ENCODE measurements at regions not wholly inside any gene's neighbourhood (a gene's known extent, or its start where the extent isn't known, plus 50 kb on each side); places are given as distances from the start of the nearest gene placed in this dataset.

DNA sequence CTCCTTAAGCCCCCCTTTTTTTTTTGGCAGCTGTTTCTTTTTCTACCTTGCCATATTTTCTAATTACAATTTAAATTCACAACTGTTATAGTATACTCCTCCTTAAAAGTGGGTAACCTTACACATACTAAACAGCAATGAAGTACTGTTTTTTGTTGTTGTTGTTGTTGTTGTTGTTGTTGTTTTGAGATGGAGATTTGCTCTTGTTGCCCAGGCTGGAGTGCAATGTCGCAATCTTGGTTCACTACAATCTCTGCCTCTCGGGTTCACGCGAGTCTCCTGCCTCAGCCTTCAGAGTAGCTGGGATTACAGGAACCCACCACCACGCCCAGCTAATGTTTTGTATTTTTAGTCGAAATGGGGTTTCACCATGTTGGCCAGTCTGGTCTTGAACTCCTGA is 669.1 kb upstream of the CDH6 start:
- POLR2A ChIA-PET = no interaction called here

DNA sequence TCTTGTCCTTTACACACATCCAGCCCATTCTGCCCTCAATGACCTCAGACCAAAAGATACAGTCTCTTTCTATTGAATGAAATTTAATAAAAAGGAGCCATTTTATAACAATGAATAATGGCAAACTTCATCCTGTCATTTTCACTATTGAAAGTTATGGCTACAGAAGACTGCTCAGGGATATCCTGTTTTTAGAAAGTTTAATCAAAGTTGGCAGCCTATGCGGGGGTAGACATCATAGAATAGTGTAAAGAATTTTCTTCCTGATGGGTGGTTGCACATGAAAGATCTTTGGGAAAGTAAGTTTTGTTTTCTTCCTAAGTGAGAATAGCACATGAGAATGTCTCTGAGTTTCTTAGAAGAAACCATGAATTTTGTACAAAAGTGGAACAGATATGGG is 670.4 kb upstream of the CDH6 start:
- no peak overlapping the region for H2AFZ ChIP-seq (ENCODE audit: low read depth, low read length)
- ChIA-PET CTCF (no interaction called here), POLR2A (no interaction called here)
- H3K4me1 ChIP-seq (ENCODE audit: control insufficient read depth, extremely low read depth, insufficient read depth, low read length) = no peaks in the 10 kb centered on the region
- DNase-seq (ENCODE audit: low read depth, low spot score) (no peak), FAIRE-seq (no peak)
- no peaks in the 10 kb centered on the region for H3K27me3 ChIP-seq (ENCODE audit: control insufficient read depth in 2 of 2, insufficient read depth in 2 of 2, low read length in 2 of 2)
- H3K79me2 ChIP-seq (ENCODE audit: control insufficient read depth, insufficient read depth, low read length) = no peaks in the 10 kb centered on the region
- intact Hi-C loops (cut with micrococcal nuclease) (no loop called here), dilution Hi-C loops (cut with MboI; ENCODE audit: extremely low pct_ligation_motif_present, low sequenced_read_pairs) (no loop called here)
- H3K9me3 ChIP-seq (replicated peaks; ENCODE audit: control insufficient read depth, insufficient read depth, low read length) = peaks cover 4% of the 10 kb centered on the region
- TF ChIP-seq EZH2 (IDR thresholded peaks at IDR 0.05; ENCODE audit: borderline replicate concordance, low read depth, low read length, severe bottlenecking) (no peak), POLR2AphosphoS5 (IDR thresholded peaks at IDR 0.05; ENCODE audit: insufficient read depth, low read depth, low read length) (no peak), GATA2 (IDR thresholded peaks at IDR 0.05; ENCODE audit: insufficient read depth, insufficient read length, low read depth, low read length) (no peak), POLR2A (IDR thresholded peaks at IDR 0.05; ENCODE audit: low read depth, low read length) (no peak), FOS (IDR thresholded peaks at IDR 0.05; ENCODE audit: borderline replicate concordance, insufficient read depth, low read length) (no peak), MYC (IDR thresholded peaks at IDR 0.05; ENCODE audit: low read depth, low read length) (no peak), JUN (IDR thresholded peaks at IDR 0.05; ENCODE audit: borderline replicate concordance, insufficient read depth, insufficient read length, low read depth) (no peak)
- TF ChIP-seq, protein P1, sequence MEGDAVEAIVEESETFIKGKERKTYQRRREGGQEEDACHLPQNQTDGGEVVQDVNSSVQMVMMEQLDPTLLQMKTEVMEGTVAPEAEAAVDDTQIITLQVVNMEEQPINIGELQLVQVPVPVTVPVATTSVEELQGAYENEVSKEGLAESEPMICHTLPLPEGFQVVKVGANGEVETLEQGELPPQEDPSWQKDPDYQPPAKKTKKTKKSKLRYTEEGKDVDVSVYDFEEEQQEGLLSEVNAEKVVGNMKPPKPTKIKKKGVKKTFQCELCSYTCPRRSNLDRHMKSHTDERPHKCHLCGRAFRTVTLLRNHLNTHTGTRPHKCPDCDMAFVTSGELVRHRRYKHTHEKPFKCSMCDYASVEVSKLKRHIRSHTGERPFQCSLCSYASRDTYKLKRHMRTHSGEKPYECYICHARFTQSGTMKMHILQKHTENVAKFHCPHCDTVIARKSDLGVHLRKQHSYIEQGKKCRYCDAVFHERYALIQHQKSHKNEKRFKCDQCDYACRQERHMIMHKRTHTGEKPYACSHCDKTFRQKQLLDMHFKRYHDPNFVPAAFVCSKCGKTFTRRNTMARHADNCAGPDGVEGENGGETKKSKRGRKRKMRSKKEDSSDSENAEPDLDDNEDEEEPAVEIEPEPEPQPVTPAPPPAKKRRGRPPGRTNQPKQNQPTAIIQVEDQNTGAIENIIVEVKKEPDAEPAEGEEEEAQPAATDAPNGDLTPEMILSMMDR (IDR thresholded peaks at IDR 0.05; ENCODE audit: extremely low read depth in 1 of 2, insufficient read depth in 1 of 2, low read depth in 1 of 2, low read length in 2 of 2) = no peak
- TF ChIP-seq, protein P2, sequence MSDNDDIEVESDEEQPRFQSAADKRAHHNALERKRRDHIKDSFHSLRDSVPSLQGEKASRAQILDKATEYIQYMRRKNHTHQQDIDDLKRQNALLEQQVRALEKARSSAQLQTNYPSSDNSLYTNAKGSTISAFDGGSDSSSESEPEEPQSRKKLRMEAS (IDR thresholded peaks at IDR 0.05; ENCODE audit: insufficient read depth, insufficient read length) = no peak
- no peak overlapping the region for H3K4me3 ChIP-seq (replicated peaks in 1 of 3; ENCODE audit: insufficient read depth in 1 of 3, low read depth in 1 of 3, low read length in 3 of 3)
- no peaks in the 10 kb centered on the region for H4K20me1 ChIP-seq (replicated peaks; ENCODE audit: control insufficient read depth, extremely low read depth, insufficient read depth, low read length)
- no peak overlapping the region for H3K9ac ChIP-seq (replicated peaks; ENCODE audit: extremely low read depth, insufficient read depth, low read length)
- no peak overlapping the region for H3K4me2 ChIP-seq (ENCODE audit: insufficient read depth, low read length)
- no peak overlapping the region for H3K27ac ChIP-seq (ENCODE audit: insufficient read depth, low read depth, low read length)
- H3K36me3 ChIP-seq (ENCODE audit: control insufficient read depth in 2 of 2, extremely low read depth in 1 of 2, insufficient read depth in 2 of 2, low read length in 2 of 2) = no peaks in the 10 kb centered on the region
- no peaks in the 10 kb centered on the region for H3K9me1 ChIP-seq (replicated peaks; ENCODE audit: control insufficient read depth, extremely low read depth, insufficient read depth, low read length)
- no TSS peak for BruUV-seq (replicated peaks)

More for the DNA sequence above, 669.1 kb upstream of the CDH6 start:
- CTCF ChIA-PET = no interaction called here
- Histone ChIP-seq H3K36me3 (ENCODE audit: control insufficient read depth in 2 of 2, extremely low read depth in 1 of 2, insufficient read depth in 2 of 2, low read length in 2 of 2) (no peaks in the 10 kb centered on the region), H3K4me2 (ENCODE audit: insufficient read depth, low read length) (no peak overlapping the region), H3K4me3 (replicated peaks in 1 of 3; ENCODE audit: insufficient read depth in 1 of 3, low read depth in 1 of 3, low read length in 3 of 3) (no peak overlapping the region), H3K9me1 (replicated peaks; ENCODE audit: control insufficient read depth, extremely low read depth, insufficient read depth, low read length) (no peaks in the 10 kb centered on the region), H2AFZ (ENCODE audit: low read depth, low read length) (no peak overlapping the region), H3K4me1 (ENCODE audit: control insufficient read depth, extremely low read depth, insufficient read depth, low read length) (no peaks in the 10 kb centered on the region), H3K27ac (ENCODE audit: insufficient read depth, low read depth, low read length) (no peak overlapping the region), H3K27me3 (ENCODE audit: control insufficient read depth in 2 of 2, insufficient read depth in 2 of 2, low read length in 2 of 2) (no peaks in the 10 kb centered on the region), H4K20me1 (replicated peaks; ENCODE audit: control insufficient read depth, extremely low read depth, insufficient read depth, low read length) (no peaks in the 10 kb centered on the region), H3K79me2 (ENCODE audit: control insufficient read depth, insufficient read depth, low read length) (no peaks in the 10 kb centered on the region), H3K9me3 (replicated peaks; ENCODE audit: control insufficient read depth, insufficient read depth, low read length) (peaks cover 5% of the 10 kb centered on the region), H3K9ac (replicated peaks; ENCODE audit: extremely low read depth, insufficient read depth, low read length) (no peak overlapping the region)
- no peak for FAIRE-seq
- dilution Hi-C loops (cut with MboI; ENCODE audit: extremely low pct_ligation_motif_present, low sequenced_read_pairs) = no loop called here
- no peak for DNase-seq (ENCODE audit: low read depth, low spot score)
- no TSS peak for BruUV-seq (replicated peaks)
- intact Hi-C loops (cut with micrococcal nuclease) = no loop called here
- TF ChIP-seq FOS (IDR thresholded peaks at IDR 0.05; ENCODE audit: borderline replicate concordance, insufficient read depth, low read length) (no peak), EZH2 (IDR thresholded peaks at IDR 0.05; ENCODE audit: borderline replicate concordance, low read depth, low read length, severe bottlenecking) (no peak)
- TF ChIP-seq, protein P2 (IDR thresholded peaks at IDR 0.05; ENCODE audit: insufficient read depth, insufficient read length) = no peak

Data from endothelial cell of umbilical vein (primary cell).